Activated naive CD4-positive, alpha-beta T cell treated with anti-CD3 and anti-CD28 coated beads, Interleukin-2, amount 50 U/mL, for 16 hours (primary cell): ENCODE measurements at regions not wholly inside any gene's neighbourhood (a gene's known extent, or its start where the extent isn't known, plus 50 kb on each side); places are given as distances from the start of the nearest gene placed in this dataset.
"Not testable (repeated sequence)": the region's sequence is repeated elsewhere in the genome, so short reads cannot be mapped to it uniquely, and the experiment has no call there.

Source experiments
- DNase-seq: peaks from one replicate; pipeline ENCODE4 v3.0.0-alpha.2; 2020

- DNase-seq = no peak
These were observed 82.3 kb upstream of the TMEM45B start for GRCh38 chr11:129733384-129733783.

- no peak for DNase-seq
These were observed 81.7 kb upstream of the TMEM45B start for GRCh38 chr11:129733981-129734380.

- DNase-seq = no peak
These were observed 81.0 kb upstream of the TMEM45B start for GRCh38 chr11:129734654-129735053.

- DNase-seq = no peak
These were observed 77.8 kb upstream of the TMEM45B start for GRCh38 chr11:129737831-129738230.

- DNase-seq = no peak
These were observed 77.4 kb upstream of the TMEM45B start for GRCh38 chr11:129738242-129738641.

- DNase-seq = no peak
These were observed 76.3 kb upstream of the TMEM45B start for GRCh38 chr11:129739339-129739738.

GRCh38 chr11:129740125-129740719 lies 75.4 kb upstream of the TMEM45B start:
- no peak for DNase-seq

- no peak for DNase-seq
These were observed 72.4 kb upstream of the TMEM45B start for GRCh38 chr11:129743112-129743815.

- no peak for DNase-seq
These were observed 68.6 kb upstream of the TMEM45B start for GRCh38 chr11:129747071-129747470.

GRCh38 chr11:129749141-129749540 lies 66.5 kb upstream of the TMEM45B start:
- DNase-seq = no peak

- DNase-seq = peak; percentile 78
These were observed 65.0 kb upstream of the TMEM45B start for GRCh38 chr11:129750343-129751292.

- no peak for DNase-seq
These were observed 64.1 kb upstream of the TMEM45B start for GRCh38 chr11:129751511-129751910.

- DNase-seq = not testable (repeated sequence)
These were observed 52.1 kb upstream of the TMEM45B start for GRCh38 chr11:129763569-129763968.

- not testable (repeated sequence) for DNase-seq
These were observed 51.4 kb upstream of the TMEM45B start for GRCh38 chr11:129764204-129764603.
